Dedifferentiated amniotic fluid mesenchymal stem cell (primary cell): ENCODE measurements at regions not wholly inside any gene's neighbourhood (a gene's known extent, or its start where the extent isn't known, plus 50 kb on each side); places are given as distances from the start of the nearest gene placed in this dataset.
"Not testable (repeated sequence)": the region's sequence is repeated elsewhere in the genome, so short reads cannot be mapped to it uniquely, and the experiment has no call there.

ENCODE experiments used
- DNase-seq: peaks from one replicate; pipeline ENCODE4 v3.0.0-alpha.2; 2016; ENCODE audit errors: extremely low spot score

DNA sequence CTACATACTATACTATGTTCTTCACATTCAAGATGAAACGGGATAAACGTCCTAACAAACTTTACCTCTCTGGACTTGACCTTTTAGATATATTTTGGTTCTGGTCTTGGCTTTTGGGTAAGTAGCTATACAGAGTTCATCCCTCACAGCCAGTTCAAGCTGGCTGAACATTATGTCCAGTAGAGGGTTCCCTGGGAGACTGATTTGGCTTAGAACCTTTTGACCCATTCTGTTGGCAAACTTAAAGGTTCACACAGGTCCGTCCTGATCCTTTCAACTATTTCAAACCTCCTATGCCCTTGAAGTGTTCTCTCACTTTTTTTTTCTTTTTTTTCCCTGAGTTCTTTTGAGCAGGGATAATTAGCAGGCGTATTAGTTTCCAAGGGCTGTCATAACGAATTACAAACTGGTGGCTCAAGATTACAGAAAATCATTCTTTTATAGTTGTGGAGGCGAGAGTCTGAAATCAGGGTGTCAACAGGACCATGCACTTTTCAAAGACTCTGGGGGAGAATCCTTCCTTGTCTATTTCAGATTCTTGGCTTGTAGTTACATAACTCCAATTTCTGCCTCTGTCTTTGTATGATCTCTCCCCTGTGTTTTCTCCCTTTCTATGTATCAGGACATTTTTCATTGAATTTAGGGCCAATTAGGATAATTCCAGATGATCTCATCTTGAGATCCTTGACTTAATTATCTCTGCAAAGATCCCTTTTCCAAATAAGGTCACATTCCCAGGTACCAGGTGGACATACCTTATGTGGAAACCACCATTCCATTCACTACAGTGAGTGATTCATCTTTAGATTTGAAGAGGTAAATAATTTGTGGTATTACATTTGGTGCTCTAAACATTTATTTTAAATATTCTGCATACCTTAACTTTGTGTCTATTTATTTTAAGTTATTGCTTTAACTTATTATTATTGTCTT lies 257.4 kb upstream of the USP25 start:
- no peak for DNase-seq

GRCh38 chr21:15477773-15478172 lies 252.0 kb upstream of the USP25 start:
- DNase-seq: not testable (repeated sequence)

DNA sequence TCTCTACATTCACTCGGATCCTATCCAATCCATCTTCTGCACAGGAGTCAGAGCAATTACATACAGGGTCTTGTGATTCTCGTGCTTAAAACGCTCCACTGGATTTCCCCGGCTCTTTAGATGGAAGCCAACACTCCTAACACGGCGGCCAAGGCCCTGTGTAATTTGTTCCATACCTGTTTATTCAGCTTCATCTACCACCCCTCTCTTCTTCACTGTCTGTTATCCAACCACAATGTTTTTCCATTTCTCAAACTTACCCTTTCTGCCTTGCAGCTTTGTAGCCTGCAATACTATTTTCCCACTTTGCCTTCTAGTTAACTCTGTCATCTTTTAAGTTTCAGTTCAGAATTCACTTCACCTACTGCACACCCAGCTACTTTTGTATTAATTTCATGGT lies 249.6 kb upstream of the USP25 start:
- no peak for DNase-seq

- DNase-seq: peak; percentile 86
These were observed 246.5 kb upstream of the USP25 start for GRCh38 chr21:15483138-15483780.

DNA sequence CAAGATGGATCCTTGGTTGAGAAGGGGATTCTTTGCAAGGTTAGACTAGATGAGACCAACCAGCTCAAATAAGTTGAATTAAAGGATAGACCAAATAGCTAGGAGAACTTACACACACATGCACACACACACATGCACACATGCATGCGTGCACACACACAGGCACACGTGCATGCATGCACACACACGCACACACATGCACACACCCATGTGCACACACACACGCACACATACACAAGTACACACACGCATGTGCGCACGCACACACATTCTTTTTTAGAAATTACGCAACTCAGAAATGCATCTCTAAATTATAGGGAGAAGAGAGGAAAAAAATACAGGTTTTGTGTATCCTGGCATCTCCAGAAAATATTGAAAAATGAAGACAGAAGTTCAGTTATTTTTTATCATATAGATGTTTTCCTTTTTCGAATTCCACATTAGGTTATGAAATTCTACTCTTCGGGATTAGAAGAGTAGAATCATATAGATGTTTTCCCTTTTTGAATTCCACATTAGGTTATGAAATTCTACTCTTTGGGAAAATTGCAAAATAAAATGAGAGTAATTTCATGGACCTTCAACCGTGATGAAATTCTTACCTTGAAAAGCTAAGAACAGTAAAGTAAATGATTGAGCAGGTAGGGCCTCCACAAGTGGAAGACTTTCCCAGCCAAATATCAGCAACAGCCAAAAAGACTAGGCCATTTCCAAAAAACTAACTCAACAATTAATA lies 243.2 kb upstream of the USP25 start:
- DNase-seq: no peak

GRCh38 chr21:15487196-15487550 lies 242.6 kb upstream of the USP25 start:
- no peak for DNase-seq

- DNase-seq: no peak
These were observed 238.7 kb upstream of the USP25 start for GRCh38 chr21:15491100-15491499.

- DNase-seq: no peak
These were observed 236.1 kb upstream of the USP25 start for GRCh38 chr21:15493646-15494045.

DNA sequence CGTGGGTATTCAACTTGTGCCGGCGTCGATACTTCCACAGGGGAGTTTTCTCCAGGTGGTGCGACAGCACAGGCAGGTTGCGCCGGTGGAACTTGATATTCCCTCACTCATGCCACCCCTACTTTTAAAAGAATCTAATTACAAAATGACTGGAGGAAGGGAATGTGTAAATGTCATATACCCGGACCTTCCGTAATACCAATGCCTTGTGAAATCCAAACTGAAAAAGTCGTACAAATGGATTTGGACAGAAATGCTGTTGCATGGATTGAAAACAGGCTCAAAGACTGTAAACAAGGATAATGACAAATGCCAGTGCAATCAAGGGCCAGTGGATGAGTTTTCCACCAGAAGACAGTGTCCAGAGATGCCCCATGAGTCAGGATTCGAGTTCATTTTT lies 235.3 kb upstream of the USP25 start:
- no peak for DNase-seq

DNA sequence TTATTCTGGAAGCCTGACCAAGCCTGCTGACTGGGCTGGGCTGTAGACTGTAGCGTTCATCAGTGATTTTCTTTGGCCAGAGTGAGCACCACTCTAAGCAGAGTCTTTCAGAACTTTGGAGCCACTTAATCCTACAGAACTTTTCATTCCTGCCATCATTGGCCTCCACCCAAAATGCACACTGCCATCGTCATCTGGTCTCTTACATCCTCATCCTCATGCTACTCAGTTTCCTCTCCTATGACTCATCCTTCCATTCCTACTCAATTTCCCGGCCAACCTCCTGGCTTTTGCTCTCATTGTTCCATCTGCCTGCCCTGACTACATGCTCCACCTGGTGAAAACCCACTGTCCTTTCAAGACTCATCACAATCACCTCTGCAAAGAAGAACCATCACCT lies 233.8 kb upstream of the USP25 start:
- no peak for DNase-seq

DNA sequence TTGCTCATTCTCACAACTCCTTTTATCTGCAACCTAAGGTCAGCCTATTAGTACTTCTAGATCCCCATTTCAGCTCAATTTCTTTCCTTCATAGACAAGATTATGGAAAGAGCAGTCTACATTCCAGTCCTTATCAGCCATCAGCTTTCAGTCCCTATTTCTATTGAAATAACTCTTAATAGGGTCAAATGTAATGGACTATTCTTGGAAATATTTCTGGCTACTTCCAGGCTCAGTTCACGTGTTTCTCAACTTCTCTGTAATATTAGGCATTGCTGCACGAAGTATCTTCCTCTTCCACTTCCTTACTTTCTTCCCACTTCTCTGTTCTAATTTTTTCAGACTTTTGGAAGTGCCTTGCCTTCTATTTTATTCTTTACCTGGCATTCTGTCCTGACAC lies 232.9 kb upstream of the USP25 start:
- no peak for DNase-seq

DNA sequence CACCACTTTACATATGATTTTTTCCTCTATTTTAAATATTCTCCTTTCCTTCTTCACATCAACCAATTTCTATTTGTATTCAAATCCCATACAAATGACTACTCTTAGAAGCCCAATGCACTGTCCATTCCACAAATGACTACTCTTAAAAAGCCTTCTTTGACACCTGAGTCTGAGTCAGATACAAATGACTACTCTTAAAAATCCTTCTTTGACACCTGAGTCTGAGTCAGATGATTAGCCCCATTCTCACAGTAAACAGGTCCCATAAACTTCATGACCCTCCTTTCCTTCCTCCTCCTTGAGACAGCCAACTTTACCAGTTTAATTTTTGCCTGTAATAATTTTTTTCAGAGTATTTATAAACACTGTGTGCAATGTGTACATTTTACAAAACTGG lies 231.3 kb upstream of the USP25 start:
- no peak for DNase-seq

DNA sequence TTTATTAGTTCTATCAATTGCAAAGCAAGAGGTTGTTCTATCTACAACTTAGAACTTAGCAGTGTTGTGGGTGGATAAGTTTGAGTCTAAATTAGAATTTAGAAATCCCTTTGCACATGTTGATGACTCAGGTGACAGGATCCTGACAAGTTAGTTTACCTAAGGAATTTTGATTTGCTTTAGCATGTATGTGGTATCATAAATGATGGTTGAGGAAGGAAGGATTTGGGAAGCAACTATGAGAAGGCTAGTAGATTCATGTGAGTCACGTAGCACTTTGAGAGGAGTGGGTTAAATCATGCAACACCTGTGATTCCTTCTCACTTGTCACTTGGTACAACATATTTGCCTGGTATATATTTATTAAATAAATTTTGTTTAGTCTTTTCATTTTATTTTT lies 223.7 kb upstream of the USP25 start:
- no peak for DNase-seq

DNA sequence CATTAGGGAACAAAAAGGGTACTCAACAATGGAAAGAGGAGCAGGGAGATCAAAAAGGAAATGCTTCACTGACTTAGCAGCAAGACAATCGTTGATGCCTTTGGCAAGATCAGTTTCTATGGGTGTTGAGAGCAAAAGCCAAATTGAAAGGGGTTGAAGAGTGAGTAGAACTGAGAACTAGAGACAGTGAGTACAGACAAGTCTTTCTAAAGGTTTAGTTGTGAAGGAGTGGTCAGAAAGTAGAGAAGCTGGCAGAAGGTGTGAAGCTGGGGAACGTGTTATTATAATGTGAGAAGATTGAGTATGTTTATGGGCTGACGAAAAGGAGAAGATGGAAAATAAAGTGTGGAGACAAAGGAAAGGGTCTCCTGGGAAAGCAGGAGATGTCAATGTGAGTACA lies 221.2 kb upstream of the USP25 start:
- DNase-seq: no peak

DNA sequence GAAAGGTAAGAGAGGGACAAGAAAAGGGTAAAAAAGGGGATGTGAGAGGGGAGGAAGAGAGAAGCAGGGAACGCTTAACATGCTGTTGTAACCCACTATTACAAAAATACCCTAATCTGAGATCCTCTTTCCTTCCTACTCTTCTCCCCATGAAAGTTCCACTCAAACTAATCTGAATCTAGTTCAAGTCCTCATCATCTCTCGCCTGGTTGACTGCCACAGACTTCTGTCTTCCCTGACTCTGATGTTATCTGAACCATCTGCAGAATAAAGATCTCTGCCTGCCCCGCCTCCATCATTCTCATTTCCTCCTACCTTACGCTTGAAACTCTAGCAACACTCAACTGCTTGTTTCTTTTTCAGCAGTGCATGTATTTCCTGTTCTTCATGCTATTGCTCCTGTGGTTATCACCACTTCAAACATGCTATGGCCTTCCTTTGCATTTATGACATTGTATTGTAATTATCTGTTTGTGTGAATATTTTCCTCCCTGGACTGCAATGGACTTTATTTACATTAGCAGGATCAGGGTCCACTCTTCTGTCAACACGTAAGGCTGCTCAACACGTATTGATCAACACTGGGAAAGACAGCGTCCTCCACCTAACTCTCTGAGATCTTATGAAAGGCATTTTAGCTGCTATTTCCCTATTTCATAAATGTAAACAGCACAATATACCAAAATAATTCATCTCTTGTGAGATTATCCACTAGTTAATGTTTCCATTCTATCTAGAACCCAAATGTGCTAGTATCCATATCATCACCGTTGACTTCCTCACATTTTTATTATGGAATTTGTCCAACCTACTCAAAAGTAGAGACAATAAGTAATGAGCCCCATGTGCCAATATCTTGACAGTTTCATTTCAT lies 215.5 kb upstream of the USP25 start:
- DNase-seq: no peak

DNA sequence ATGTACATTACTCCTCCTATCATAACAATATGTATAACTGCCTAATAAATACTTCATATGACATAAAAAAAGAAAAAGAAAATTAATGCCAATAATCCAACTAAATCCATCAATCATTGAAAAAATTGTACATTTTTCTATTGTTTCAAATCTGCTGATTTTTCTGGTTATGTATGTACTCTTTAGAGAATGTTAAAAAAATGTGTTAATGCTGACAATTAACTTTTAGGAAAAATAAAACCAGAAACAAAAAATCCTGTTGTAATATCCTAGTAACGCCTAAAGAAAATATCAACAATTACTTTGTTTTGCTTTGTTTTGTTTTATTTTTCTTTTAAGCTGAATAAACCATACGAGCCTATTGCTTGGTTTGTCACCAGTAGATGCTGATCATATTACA lies 213.9 kb upstream of the USP25 start:
- no peak for DNase-seq

DNA sequence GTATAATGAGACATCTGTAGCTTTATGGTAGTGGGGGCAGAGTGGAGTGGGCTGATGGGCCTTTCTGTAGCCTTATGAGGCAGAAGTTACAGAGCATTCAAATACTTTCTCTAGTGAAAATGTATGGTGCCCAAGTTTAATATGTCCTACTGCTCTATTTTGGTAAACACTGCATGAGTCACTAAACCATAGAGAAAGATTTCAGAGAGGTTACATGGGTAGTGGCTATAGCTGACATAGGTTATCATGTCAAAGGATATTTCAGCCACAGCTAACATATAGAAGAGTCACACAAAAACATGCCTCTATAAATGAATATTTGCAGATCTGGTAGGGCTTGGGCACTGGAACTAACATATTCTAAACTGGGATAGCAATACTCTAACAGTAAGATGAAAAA lies 212.4 kb upstream of the USP25 start:
- no peak for DNase-seq

- no peak for DNase-seq
These were observed 208.8 kb upstream of the USP25 start for GRCh38 chr21:15520811-15521643.

DNA sequence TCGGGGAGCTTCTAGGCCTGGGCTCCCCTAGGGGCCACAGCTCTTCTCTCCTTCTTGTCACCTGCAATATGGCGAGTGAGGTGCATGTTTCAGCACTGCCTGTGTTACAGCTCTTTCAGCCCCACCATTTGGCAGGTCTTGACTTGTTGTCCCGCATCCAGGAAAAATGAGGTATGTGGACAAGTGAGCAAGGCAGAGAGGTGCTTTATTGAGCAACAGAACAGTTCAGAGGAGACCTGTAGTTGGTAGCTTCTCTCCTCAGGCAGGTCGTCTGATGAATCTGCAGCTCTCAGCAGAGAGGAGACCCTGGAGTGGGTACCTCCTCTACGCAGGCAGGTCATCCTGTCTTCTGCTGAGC lies 208.2 kb upstream of the USP25 start:
- DNase-seq: no peak

DNA sequence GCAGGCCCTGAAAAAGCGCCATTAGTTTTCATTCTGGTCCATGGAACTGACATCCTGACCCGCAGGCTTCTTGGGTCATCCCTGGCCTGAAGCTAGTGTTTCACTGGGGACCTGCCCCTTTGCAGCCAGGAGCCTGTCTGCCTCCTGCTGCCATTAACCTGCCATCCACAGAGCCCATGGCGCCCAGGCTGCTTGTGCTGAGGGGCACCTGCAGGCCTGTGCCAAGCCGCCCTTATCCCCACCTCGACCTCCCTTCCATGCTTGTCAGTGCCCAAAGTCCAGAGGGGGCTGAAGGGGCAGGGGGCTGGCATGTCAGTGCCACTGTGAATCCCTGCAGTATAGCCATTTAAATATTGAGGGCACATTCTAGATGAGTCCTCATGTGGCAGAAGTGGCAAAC lies 207.6 kb upstream of the USP25 start:
- DNase-seq: no peak

- no peak for DNase-seq
These were observed 204.9 kb upstream of the USP25 start for GRCh38 chr21:15524855-15525254.
